Stomach (tissue), 4 donors: ENCODE measurements at regions not wholly inside any gene's neighbourhood (a gene's known extent, or its start where the extent isn't known, plus 50 kb on each side); places are given as distances from the start of the nearest gene placed in this dataset.

Experiments
- POLR2A ChIP-seq, 4 donors: fragments of 450-650 bp; IDR thresholded peaks; one replicate each; pipeline ENCODE4 v1.6.1; 2016; ENCODE audit warnings: antibody characterized with exemption in 4 of 4, control low read depth in 2 of 4, mild to moderate bottlenecking in 1 of 4, moderate library complexity in 1 of 4
- POLR2AphosphoS5 ChIP-seq, 3 donors: sonication (generic); formaldehyde crosslinking; IDR thresholded peaks; one replicate each; pipeline ENCODE4 v1.6.1; 2016; ENCODE audit warnings: antibody characterized with exemption in 3 of 3
- TF ChIP-seq, protein P1 (sequence below), 7 experiments: fragments of 450-650 bp in 4 of 7; fragments of 200-600 bp in 3 of 7; sonication (generic) in 3 of 7; IDR thresholded peaks; one replicate each; pipeline ENCODE4 v1.5.1; 2016 to 2019; ENCODE audit warnings: antibody characterized with exemption in 7 of 7, control low read depth in 2 of 7, mild to moderate bottlenecking in 1 of 7

DNA sequence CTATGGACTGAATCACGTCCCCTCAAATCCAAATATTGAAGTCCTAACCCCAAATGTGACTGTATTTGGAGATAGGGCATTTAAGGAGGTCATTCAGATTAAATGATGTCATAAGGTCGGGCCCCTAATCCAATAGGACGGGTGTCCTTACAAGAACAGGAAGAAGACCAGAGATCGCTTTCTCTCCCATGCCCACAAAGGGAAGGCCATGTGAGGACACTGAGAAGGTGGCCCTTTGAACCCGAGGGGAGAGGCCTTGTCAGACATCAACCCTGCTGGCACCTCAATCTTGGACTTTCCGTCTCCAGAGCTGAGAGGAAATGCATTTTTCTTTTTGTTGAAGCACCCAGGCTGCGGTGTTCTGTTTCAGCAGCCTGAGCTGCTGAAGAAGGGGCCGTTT lies 72.3 kb upstream of the KLF6 start:
- TF ChIP-seq, protein P1, sequence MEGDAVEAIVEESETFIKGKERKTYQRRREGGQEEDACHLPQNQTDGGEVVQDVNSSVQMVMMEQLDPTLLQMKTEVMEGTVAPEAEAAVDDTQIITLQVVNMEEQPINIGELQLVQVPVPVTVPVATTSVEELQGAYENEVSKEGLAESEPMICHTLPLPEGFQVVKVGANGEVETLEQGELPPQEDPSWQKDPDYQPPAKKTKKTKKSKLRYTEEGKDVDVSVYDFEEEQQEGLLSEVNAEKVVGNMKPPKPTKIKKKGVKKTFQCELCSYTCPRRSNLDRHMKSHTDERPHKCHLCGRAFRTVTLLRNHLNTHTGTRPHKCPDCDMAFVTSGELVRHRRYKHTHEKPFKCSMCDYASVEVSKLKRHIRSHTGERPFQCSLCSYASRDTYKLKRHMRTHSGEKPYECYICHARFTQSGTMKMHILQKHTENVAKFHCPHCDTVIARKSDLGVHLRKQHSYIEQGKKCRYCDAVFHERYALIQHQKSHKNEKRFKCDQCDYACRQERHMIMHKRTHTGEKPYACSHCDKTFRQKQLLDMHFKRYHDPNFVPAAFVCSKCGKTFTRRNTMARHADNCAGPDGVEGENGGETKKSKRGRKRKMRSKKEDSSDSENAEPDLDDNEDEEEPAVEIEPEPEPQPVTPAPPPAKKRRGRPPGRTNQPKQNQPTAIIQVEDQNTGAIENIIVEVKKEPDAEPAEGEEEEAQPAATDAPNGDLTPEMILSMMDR (IDR thresholded peaks at IDR 0.05) = no peak
- TF ChIP-seq POLR2A (IDR thresholded peaks at IDR 0.05) (no peak), POLR2AphosphoS5 (IDR thresholded peaks at IDR 0.05) (no peak)
